MM.1S (cell line): ENCODE measurements at regions not wholly inside any gene's neighbourhood (a gene's known extent, or its start where the extent isn't known, plus 50 kb on each side); places are given as distances from the start of the nearest gene placed in this dataset.

Source experiments
- DNase-seq: peaks from one replicate; pipeline ENCODE4 v3.0.0-alpha.2; 2015
- H2AFZ ChIP-seq: fragments of 300-600 bp; sonication (generic); 2 replicates; pipeline ENCODE4 v1.6.0; 2016; ENCODE audit warnings: antibody characterized with exemption, low read length
- H3F3A ChIP-seq: fragments of 300-600 bp; sonication (generic); 2 replicates; pipeline ENCODE4 v1.6.1; 2016; ENCODE audit warnings: mild to moderate bottlenecking, antibody characterized with exemption, low read length, moderate library complexity, mixed read lengths; ENCODE audit not compliant: insufficient read depth
- H3K27ac ChIP-seq: fragments of 300-600 bp; sonication (generic); 2 replicates; pipeline ENCODE4 v1.5.1; 2016; ENCODE audit warnings: mild to moderate bottlenecking, low read length
- H3K27me3 ChIP-seq: fragments of 300-600 bp; sonication (generic); replicated peaks from 2 replicates; pipeline ENCODE4 v1.6.0; 2016; ENCODE audit warnings: low read length; ENCODE audit not compliant: insufficient read depth
- H3K36me3 ChIP-seq: fragments of 300-600 bp; sonication (generic); replicated peaks from 2 replicates; pipeline ENCODE4 v1.6.1; 2016; ENCODE audit warnings: mild to moderate bottlenecking, low read length, mixed read lengths; ENCODE audit not compliant: insufficient read depth
- H3K4me1 ChIP-seq: fragments of 300-600 bp; sonication (generic); 2 replicates; pipeline ENCODE4 v1.6.1; 2016; ENCODE audit warnings: low read length, mixed read lengths
- H3K4me2 ChIP-seq: fragments of 300-600 bp; sonication (generic); 2 replicates; pipeline ENCODE4 v1.6.0; 2016; ENCODE audit warnings: low read depth, low read length
- H3K4me3 ChIP-seq: fragments of 300-600 bp; sonication (generic); 2 replicates; pipeline ENCODE4 v1.5.1; 2016; ENCODE audit warnings: low read length, mixed read lengths
- H3K79me2 ChIP-seq: fragments of 300-600 bp; sonication (generic); 2 replicates; pipeline ENCODE4 v1.6.1; 2016; ENCODE audit warnings: mixed run types, low read length, mixed read lengths
- H3K9ac ChIP-seq: fragments of 300-600 bp; sonication (generic); 2 replicates; pipeline ENCODE4 v1.6.1; 2016; ENCODE audit warnings: low read length, mixed read lengths
- H3K9me2 ChIP-seq: fragments of 300-600 bp; sonication (generic); replicated peaks from 2 replicates; pipeline ENCODE4 v1.6.1; 2016; ENCODE audit warnings: mild to moderate bottlenecking, low read length, mixed read lengths; ENCODE audit not compliant: insufficient read depth
- H3K9me3 ChIP-seq: fragments of 300-600 bp; sonication (generic); replicated peaks from 2 replicates; pipeline ENCODE4 v1.6.1; 2016; ENCODE audit warnings: mild to moderate bottlenecking, low read length, mixed read lengths; ENCODE audit not compliant: insufficient read depth
- H4K20me1 ChIP-seq: fragments of 300-600 bp; sonication (generic); 2 replicates; pipeline ENCODE4 v1.6.1; 2016; ENCODE audit warnings: mild to moderate bottlenecking, low read length, moderate library complexity, mixed read lengths; ENCODE audit not compliant: insufficient read depth
- EZH2 ChIP-seq: fragments of 300-600 bp; sonication (generic); optimal IDR thresholded peaks from 2 replicates; pipeline ENCODE3; 2017; ENCODE audit warnings: low read depth, mild to moderate bottlenecking, antibody characterized with exemption, low read length, mixed read lengths
- EZH2phosphoT487 ChIP-seq: fragments of 300-600 bp; sonication (generic); IDR thresholded peaks from 2 replicates; pipeline ENCODE4 v1.6.1; 2018; ENCODE audit warnings: antibody characterized with exemption, low read length
- TF ChIP-seq, protein P1 (sequence below): fragments of 300-600 bp; sonication (generic); IDR thresholded peaks from 2 replicates; pipeline ENCODE4 v1.5.1; 2016; ENCODE audit warnings: antibody characterized with exemption, low read length, mixed read lengths

DNA sequence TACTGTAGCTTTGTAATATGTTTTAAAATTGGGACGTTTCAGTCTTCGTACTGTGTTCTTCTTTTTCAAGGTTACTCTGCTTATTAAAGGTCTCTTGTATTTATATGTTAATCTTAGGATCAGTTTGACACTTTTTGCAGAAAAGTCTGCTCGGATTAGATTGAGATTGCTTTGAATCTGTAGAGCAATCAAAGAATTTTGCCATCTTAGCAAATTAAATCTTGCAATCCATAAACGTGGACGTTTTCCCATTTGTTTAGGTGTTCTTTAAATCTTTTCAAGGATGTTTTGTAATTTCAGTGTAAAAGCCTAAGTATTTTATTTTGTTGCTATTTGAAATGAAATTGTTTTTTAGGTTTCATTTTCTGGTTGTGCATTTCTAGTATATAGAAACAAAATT, 78.0 kb upstream of the GTSF1L start:
- Histone ChIP-seq H3K4me2 (no peak overlapping the region), H3F3A (no peaks in the 10 kb centered on the region), H3K9me3 (no peaks in the 10 kb centered on the region), H4K20me1 (no peaks in the 10 kb centered on the region), H3K9ac (no peak overlapping the region), H2AFZ (no peak overlapping the region), H3K27me3 (no peaks in the 10 kb centered on the region), H3K4me3 (no peak overlapping the region), H3K79me2 (no peaks in the 10 kb centered on the region), H3K4me1 (no peaks in the 10 kb centered on the region), H3K27ac (no peak overlapping the region), H3K9me2 (no peaks in the 10 kb centered on the region), H3K36me3 (no peaks in the 10 kb centered on the region; the same call in 1 of the 2 replicates)
- DNase-seq = no peak
- TF ChIP-seq, protein P1, sequence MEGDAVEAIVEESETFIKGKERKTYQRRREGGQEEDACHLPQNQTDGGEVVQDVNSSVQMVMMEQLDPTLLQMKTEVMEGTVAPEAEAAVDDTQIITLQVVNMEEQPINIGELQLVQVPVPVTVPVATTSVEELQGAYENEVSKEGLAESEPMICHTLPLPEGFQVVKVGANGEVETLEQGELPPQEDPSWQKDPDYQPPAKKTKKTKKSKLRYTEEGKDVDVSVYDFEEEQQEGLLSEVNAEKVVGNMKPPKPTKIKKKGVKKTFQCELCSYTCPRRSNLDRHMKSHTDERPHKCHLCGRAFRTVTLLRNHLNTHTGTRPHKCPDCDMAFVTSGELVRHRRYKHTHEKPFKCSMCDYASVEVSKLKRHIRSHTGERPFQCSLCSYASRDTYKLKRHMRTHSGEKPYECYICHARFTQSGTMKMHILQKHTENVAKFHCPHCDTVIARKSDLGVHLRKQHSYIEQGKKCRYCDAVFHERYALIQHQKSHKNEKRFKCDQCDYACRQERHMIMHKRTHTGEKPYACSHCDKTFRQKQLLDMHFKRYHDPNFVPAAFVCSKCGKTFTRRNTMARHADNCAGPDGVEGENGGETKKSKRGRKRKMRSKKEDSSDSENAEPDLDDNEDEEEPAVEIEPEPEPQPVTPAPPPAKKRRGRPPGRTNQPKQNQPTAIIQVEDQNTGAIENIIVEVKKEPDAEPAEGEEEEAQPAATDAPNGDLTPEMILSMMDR = no peak
- TF ChIP-seq EZH2phosphoT487 (no peak), EZH2 (no peak)

DNA sequence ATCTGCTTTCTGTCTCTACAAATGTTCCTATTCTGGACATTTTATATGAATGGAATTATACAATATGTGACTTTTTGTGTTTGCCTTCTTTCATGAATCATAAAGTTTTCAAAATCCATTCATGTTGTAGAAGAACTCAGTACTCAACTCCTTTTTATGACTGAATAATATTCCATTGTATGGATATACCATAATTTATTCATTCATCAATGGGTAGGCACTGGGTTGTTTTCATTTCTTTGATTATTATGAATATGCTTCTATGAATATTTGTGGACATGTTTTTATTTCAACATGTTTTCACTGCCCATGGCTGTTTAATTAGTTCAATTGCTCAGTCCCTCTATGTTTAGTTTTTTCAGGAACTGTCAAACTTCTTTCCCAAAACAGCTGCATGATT, 76.5 kb upstream of the GTSF1L start:
- DNase-seq = no peak
- no peak overlapping the region for H3K4me3 ChIP-seq
- H3K4me1 ChIP-seq = no peaks in the 10 kb centered on the region
- no peaks in the 10 kb centered on the region for H3K9me3 ChIP-seq
- no peak overlapping the region for H2AFZ ChIP-seq
- TF ChIP-seq, protein P1 = no peak
- H3K4me2 ChIP-seq = no peak overlapping the region
- H3K36me3 ChIP-seq = no peaks in the 10 kb centered on the region
- no peak overlapping the region for H3K27ac ChIP-seq
- H3K79me2 ChIP-seq = no peaks in the 10 kb centered on the region
- no peaks in the 10 kb centered on the region for H3F3A ChIP-seq
- no peak overlapping the region for H3K9ac ChIP-seq
- no peaks in the 10 kb centered on the region for H4K20me1 ChIP-seq
- no peaks in the 10 kb centered on the region for H3K9me2 ChIP-seq
- H3K27me3 ChIP-seq = no peaks in the 10 kb centered on the region

- no peak overlapping the region for H3K27ac ChIP-seq
- no peaks in the 10 kb centered on the region for H3F3A ChIP-seq
- H3K27me3 ChIP-seq = no peaks in the 10 kb centered on the region
- H3K4me1 ChIP-seq = no peaks in the 10 kb centered on the region
- no peak overlapping the region for H3K4me3 ChIP-seq
- H3K9me3 ChIP-seq = no peaks in the 10 kb centered on the region
- no peak for TF ChIP-seq EZH2phosphoT487
- no peak for TF ChIP-seq EZH2
- no peaks in the 10 kb centered on the region for H4K20me1 ChIP-seq
- H3K79me2 ChIP-seq = no peaks in the 10 kb centered on the region
- no peak for DNase-seq
- H3K9me2 ChIP-seq = no peaks in the 10 kb centered on the region
- H3K9ac ChIP-seq = no peak overlapping the region
- no peaks in the 10 kb centered on the region for H3K36me3 ChIP-seq
- no peak overlapping the region for H2AFZ ChIP-seq
- H3K4me2 ChIP-seq = no peak overlapping the region
Observed at GRCh38 chr20:43800186-43800585, 73.4 kb upstream of the GTSF1L start.

DNA sequence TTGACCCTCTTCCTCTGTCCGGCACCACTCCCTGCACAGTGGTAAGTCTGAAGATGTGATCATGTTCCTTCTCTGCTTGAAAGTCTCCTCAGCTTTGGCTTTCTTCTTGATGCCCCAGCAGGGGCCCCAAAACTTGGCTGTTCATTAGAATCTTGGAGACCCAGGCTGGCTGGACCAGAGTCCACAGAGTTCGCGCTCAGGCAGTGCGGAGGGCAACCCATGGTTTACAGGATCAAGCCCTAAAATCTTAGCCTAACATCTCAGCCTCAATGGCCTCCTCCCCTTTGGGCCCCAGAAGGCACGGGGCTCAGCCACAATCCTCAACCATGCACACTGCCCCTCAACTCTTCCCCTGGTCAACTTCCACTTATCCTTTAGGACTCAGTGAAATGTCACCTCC, 72.9 kb upstream of the GTSF1L start:
- TF ChIP-seq EZH2 (no peak), EZH2phosphoT487 (no peak)
- TF ChIP-seq, protein P1 = no peak
- H3K27ac ChIP-seq = no peak overlapping the region
- no peaks in the 10 kb centered on the region for H3K79me2 ChIP-seq
- no peaks in the 10 kb centered on the region for H3K36me3 ChIP-seq
- no peak overlapping the region for H3K4me2 ChIP-seq
- H2AFZ ChIP-seq = no peak overlapping the region
- H3K27me3 ChIP-seq = no peaks in the 10 kb centered on the region
- no peaks in the 10 kb centered on the region for H4K20me1 ChIP-seq
- no peaks in the 10 kb centered on the region for H3K9me2 ChIP-seq
- H3K4me1 ChIP-seq = no peaks in the 10 kb centered on the region
- no peak overlapping the region for H3K9ac ChIP-seq
- no peaks in the 10 kb centered on the region for H3K9me3 ChIP-seq
- H3F3A ChIP-seq = no peaks in the 10 kb centered on the region
- H3K4me3 ChIP-seq = no peak overlapping the region
- DNase-seq = no peak
